Endothelial cell of hepatic sinusoid (primary cell): ENCODE measurements at regions not wholly inside any gene's neighbourhood (a gene's known extent, or its start where the extent isn't known, plus 50 kb on each side); places are given as distances from the start of the nearest gene placed in this dataset.

Experiments
- in situ Hi-C: cut with HindIII; loops from 2 replicates; pipeline ENCODE4 v1.10.0; 2017; ENCODE audit warnings: low sequenced_read_pairs

GRCh38 chr6:151753581-151753980, 53.9 kb upstream of the ESR1 start:
- in situ Hi-C loops: no loop called here

GRCh38 chr6:151757506-151757955, 50.0 kb upstream of the ESR1 start:
- in situ Hi-C loops: no loop called here
